Middle frontal gyrus (tissue), 1 donor: ENCODE measurements at regions not wholly inside any gene's neighbourhood (a gene's known extent, or its start where the extent isn't known, plus 50 kb on each side); places are given as distances from the start of the nearest gene placed in this dataset.

Experiments used
- DNase-seq: peaks from one replicate; pipeline ENCODE4 v3.0.0-alpha.2; 2015; ENCODE audit warnings: low spot score; ENCODE audit errors: extremely low spot score

GRCh38 chr16:16782153-16782552 is 403.2 kb downstream of the NPIPA7 start:
- no peak for DNase-seq

DNA sequence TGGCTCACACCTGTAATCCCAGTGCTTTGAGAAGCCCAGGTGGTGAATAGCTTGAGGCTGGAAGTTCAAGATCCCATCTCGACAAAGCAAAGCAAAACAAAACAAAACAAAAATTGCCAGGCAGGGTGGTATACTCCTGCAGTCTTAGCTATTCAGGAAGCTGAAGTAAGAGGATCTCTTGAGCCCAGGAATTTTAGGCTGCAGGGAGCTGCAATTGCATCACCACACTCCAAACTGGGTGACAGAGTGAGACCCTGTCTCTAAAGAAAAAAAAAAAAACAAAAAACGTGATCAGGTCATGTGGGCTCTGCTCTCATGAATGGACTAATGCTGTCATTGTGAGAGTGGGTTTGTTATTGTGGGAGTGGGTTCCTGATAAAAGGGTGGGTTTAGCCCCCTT is 409.1 kb downstream of the NPIPA7 start:
- DNase-seq = no peak

DNA sequence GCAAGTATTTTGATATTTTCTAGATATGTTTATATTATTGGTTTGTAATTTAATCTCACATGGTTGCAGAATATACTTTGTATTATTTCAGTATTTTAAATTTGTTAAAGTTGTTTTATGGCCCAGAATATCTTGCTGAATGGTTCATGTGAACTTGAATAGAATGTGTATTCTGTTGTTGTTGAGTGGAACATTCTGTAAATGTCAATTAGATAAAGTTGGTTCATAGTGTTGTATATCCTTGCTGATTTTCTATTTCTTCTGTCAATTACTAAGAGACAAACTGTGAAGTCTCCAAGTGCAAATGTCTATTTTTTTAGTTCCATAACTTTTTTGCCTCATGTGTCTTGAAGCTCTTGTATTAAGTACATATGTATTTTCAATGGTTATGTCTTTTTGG is 411.7 kb downstream of the NPIPA7 start:
- DNase-seq = no peak

GRCh38 chr16:16791051-16791450 is 412.1 kb downstream of the NPIPA7 start:
- no peak for DNase-seq

GRCh38 chr16:16797239-16797638 is 418.3 kb downstream of the NPIPA7 start:
- DNase-seq = no peak

DNA sequence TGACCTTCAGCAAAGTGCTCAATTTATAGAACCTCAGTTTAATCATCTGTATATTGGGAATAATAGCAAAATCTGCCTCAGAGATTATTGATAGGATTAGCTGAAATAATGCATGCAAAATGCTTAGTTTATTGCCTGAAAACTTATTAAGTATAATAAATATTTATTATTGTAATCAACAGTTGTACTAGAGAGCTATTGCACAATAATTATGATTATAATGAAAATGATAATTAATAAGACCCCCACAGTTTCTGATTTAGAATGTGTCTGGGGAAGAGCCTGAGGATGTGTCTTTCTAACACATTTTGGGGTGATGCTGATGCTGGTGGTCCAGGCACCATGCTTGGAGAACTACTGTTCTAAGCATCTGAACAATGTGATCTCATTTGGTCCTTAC is 419.6 kb downstream of the NPIPA7 start:
- no peak for DNase-seq

GRCh38 chr16:16805809-16806208 is 426.9 kb downstream of the NPIPA7 start:
- no peak for DNase-seq

DNA sequence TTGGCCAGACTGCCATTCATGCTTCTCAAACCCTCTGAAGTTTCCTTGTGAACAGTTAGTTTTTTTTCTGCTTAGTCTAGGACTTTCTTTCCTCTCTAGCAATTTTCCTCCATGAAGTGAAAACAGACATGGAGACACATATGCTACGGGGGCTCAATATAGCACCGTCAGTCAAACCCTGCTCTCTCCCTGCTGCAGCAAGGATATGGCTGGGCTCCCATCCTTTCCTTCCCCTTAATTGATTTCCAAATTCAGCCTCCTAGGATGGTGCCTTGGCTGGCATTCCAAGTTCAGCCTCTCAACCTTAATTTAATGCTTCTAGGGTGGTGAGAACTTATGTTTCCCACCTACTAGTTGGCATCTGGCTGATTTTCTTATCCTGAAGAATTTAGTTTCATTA is 436.7 kb downstream of the NPIPA7 start:
- peak; percentile 33 for DNase-seq

GRCh38 chr16:16817196-16817595 is 438.3 kb downstream of the NPIPA7 start:
- DNase-seq = peak; percentile 9

GRCh38 chr16:16821261-16821660 is 442.3 kb downstream of the NPIPA7 start:
- DNase-seq = no peak

DNA sequence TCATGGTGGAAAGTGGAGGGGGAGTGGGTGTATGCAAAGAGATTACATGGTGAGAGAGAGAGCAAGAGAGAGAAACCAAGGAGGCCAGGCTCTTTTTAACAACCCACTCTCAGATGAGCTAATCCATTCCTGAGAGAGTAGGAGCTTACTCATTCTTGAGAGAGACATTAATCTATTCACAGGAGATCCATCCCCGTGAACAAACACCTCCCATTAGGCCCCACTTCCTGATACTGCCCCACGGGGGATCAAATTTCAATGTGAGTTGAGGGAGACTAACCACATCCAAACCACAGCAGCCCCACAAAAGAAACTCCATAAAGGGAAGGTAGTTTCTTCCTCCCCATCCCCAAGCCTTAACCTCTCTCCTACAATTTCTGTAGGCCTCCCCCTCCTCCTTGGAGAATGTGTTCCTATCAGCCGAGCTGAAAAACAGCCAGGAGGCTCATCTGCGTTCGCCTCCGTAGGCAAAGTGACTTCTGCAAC is 450.0 kb downstream of the NPIPA7 start:
- DNase-seq = no peak

DNA sequence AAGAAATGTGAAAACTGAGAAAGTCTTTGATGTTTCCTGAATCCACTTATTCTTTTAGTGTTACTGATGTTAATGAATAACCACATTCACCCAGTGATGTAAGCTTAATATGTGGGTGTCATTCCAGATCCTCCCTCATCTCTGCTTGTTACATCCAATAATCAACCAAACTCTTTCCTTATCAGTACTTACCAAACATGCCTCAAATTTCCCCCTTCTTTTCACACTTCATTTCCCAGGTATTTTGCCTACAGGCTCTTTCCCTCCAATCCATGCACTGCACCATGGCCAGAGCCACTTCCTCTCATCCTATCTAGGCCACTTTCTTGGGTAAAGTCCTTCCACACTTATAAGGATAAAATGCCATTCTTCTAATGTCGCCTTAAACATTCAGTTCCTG is 451.5 kb downstream of the NPIPA7 start:
- DNase-seq = no peak

DNA sequence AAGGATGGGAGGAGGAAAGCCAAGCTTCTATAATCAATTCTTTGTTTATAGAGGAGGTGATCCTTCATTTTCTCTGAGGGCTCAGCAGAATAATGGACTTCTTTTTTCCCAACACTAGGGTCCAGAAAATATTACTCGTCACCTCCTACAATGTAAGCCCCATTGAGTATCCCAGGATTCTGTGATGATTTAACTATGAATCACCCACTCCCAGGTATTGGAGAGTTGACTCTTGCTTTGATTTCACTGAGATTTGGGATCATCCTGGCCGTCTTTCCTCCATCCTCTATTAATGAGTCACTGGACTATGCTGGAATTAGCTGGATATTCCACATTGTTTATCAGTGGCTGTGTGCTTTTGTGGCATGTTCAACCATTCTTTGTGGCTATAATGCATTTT is 452.0 kb downstream of the NPIPA7 start:
- DNase-seq = no peak

GRCh38 chr16:16833165-16833564 is 454.2 kb downstream of the NPIPA7 start:
- no peak for DNase-seq

GRCh38 chr16:16850274-16850673 is 471.3 kb downstream of the NPIPA7 start:
- no peak for DNase-seq

DNA sequence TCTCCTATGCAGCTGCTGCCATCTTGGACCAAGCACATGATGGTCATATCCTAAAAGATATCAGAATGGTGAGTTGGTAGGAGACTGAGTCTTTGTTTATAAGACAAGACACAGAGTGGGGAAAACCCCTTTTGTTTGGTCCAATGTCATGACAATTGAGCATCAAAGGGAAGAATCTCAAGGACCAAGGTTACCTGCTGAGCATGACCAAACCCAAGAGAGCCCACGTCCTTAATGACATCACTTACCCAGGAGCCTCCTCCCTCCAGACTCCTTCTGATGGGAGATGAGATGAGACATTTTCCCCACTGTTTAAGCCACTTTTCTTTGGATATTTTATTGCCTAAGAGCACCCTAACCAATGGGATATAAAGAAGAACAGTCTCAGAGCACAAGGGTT is 478.1 kb downstream of the NPIPA7 start:
- DNase-seq = no peak

DNA sequence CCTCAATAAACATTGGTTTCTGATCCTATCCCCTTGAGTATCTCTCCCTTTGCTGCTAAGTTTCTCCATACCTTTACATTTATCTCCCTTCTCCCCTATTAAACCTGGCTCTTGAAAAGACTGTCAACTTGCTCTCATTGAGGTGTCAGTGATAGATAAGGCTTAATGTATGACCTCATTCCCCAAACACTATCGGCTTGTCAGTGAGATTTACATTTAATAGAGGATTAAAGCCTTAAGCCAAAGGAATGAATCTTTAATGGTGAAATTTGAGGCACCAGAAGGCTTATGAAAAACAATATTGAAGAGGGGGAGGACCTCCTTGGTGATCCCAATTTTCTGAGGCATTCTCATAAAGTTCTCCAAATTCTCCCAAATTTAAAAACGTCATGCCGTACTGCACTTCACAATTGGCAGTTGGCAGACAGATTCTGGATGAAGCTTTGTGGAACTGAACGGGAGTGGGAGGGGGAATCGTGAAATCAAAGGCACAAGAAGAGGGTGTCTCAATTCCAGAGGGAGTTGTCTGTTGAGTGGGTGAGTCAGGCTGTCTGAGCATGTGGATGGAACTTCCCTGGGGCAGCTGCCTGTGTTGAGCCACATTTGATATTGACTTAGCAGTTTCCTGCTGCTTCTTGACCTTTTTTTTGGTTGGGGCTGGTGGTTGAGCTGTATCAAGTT is 478.8 kb downstream of the NPIPA7 start:
- DNase-seq = peak; percentile 33

DNA sequence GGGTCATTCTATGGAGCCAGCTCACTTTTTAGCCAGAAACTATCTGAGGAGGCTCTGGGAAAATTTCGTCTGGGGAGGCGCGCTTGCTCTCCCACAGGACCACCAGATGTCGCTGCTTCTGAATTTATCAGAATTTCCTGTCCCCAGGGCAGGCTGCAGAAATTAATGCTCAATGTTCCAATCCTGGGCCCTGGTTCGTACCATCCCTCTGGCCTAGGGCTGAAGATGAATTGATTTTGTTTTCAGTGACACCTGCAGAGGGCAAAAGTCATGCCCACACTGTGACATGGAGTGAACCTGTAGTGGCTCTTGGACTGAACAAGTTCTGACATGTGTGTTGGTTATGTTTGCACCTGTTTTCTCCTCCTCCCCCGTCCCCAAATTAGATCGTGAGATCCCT is 482.6 kb downstream of the NPIPA7 start:
- peak; percentile 66 for DNase-seq

DNA sequence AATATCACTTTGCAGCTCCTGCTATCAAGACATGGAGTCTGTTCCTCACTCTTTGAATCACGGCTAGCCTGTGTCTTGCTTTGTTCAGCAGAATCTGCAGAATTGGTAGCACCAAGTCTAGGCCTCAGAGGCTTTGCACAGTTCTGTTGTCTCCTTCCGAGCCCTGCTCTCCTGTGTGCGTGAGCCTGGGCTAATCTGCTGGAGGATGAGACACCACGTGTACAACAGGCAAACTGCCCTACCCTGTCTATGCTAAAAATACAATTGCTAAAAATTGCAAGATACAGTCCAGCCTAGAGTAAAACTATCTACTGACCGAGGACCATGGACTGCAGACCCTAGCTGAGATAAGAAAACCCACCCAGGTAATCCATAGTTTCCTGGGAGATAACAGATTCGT is 484.7 kb downstream of the NPIPA7 start:
- DNase-seq = no peak

- DNase-seq = no peak
Observed at GRCh38 chr16:16864536-16864935, 485.6 kb downstream of the NPIPA7 start.

- DNase-seq = no peak
Observed at GRCh38 chr16:16865374-16865773, 486.4 kb downstream of the NPIPA7 start.

DNA sequence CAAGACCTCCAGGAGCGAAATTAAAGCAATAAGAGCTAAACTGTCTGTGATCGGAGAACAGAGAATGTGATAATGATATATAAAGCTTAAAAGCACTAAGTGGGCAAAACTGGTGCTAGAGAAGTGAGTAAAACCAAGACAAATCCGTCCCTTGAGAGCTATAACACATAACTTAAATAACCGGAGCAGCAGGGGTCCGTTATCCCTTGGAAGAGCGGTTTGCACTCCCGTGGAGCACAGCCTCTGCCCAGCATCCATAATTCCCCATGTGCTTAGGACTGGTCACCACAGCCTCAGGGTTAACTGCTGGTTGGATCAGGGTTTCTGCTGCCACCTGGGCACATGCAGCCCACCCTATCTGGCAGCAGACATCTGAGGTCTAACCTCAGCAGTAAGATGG is 489.0 kb downstream of the NPIPA7 start:
- no peak for DNase-seq

DNA sequence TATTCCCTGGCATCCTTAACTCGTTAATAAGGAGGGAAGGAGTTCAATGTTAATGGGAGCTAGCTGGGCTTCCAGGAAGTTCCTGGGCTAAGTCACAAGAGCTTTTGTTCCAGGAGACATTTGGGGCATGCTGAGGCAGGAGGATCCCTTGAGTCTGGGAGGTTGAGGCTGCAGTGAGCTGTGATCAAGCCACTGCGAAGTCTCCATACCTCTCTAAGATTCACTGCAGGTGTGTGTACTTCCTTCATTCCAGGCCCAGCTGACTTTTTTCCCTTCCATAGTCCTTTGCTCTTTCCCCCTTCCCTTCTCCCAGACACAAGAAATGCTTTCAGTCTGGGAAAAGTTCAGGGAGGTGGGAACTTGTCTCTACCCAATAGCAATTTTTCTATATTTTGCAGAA is 489.8 kb downstream of the NPIPA7 start:
- DNase-seq = no peak

GRCh38 chr16:16869746-16870145 is 490.8 kb downstream of the NPIPA7 start:
- no peak for DNase-seq
